GM12892 (cell line): ENCODE measurements at regions not wholly inside any gene's neighbourhood (a gene's known extent, or its start where the extent isn't known, plus 50 kb on each side); places are given as distances from the start of the nearest gene placed in this dataset.
"Not testable (repeated sequence)": the region's sequence is repeated elsewhere in the genome, so short reads cannot be mapped to it uniquely, and the experiment has no call there.

ENCODE experiments used
- POLR2A ChIP-seq: IDR thresholded peaks from 2 replicates; pipeline ENCODE4 v1.6.1; 2011; ENCODE audit warnings: low read depth, low read length, control low read depth
- POLR2AphosphoS5 ChIP-seq: IDR thresholded peaks from 2 replicates; pipeline ENCODE4 v1.6.1; 2011; ENCODE audit warnings: low read depth, low read length, control low read depth
- TAF1 ChIP-seq: IDR thresholded peaks from 2 replicates; pipeline ENCODE4 v1.6.1; 2011; ENCODE audit warnings: low read depth, mild to moderate bottlenecking, control low read depth, low read length, borderline replicate concordance

- not testable (repeated sequence) for TF ChIP-seq POLR2A, POLR2AphosphoS5, TAF1
Measured at GRCh38 chr11:3488003-3488402, 109.1 kb upstream of the ZNF195 start.
